ENCODE measurements at regions not wholly inside any gene's neighbourhood (a gene's known extent, or its start where the extent isn't known, plus 50 kb on each side); places are given as distances from the start of the nearest gene placed in this dataset.

DNA sequence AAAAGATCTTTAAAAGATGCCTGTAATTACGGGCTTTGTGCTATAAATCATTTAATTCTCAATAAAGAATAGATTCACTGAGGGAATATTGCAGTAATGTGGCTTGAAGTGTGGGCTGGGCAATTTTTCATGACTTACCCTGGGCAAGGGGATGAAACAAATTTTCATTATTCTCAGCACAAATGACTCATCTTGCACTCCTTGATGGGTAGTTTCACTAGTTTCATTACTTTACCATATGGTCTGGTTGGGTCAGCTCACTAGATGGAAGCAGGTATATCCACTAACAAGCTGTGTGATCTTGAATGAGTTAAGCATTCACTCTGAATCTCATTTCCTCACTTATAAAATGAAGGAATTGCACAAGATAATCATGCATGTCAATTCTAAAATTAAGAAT, 234.3 kb downstream of the ABCC12 start:
- FAIRE-seq (no peak), DNase-seq (ENCODE audit: extremely low read depth in 1 of 4, low spot score in 3 of 4) (no peak), ATAC-seq (no peak)
- intact Hi-C loops (cut with micrococcal nuclease) = no loop called here
- H4K20me1 ChIP-seq (replicated peaks; ENCODE audit: control insufficient read depth, insufficient read depth, low read length) = no peaks in the 10 kb centered on the region
- in situ Hi-C loops (cut with MboI) = no loop called here
- H3K79me2 ChIP-seq (ENCODE audit: control insufficient read depth, insufficient read depth, low read length) = no peaks in the 10 kb centered on the region
- no peak overlapping the region for H3K4me3 ChIP-seq
- no peaks in the 10 kb centered on the region; a peak in 2 of 5 replicates for H3K27me3 ChIP-seq (ENCODE audit: control insufficient read depth in 2 of 2, insufficient read depth in 2 of 2, low read length in 2 of 2)
- H3K4me1 ChIP-seq (replicated peaks in 1 of 2; ENCODE audit: control insufficient read depth in 2 of 2, insufficient read depth in 2 of 2, low read length in 2 of 2) = no peaks in the 10 kb centered on the region
- H2AFZ ChIP-seq (ENCODE audit: low read depth, low read length) = no peak overlapping the region
- POLR2A ChIA-PET = no interaction called here
- CTCF ChIA-PET (ENCODE audit: low intra/inter-chr PET ratio) = no interaction called here
- no peak overlapping the region for H3K27ac ChIP-seq (ENCODE audit: extremely low read depth, low read depth, low read length)
- H3K9me1 ChIP-seq (ENCODE audit: control insufficient read depth, insufficient read depth, low read length) = no peaks in the 10 kb centered on the region
- no peaks in the 10 kb centered on the region for H3K36me3 ChIP-seq (ENCODE audit: control insufficient read depth, insufficient read depth, low read length)
- no TSS peak for BruUV-seq (replicated peaks)
- no peak overlapping the region for H3K4me2 ChIP-seq (ENCODE audit: insufficient read depth, low read length)
- TF ChIP-seq PHB (CRISPR knock-in tag; IDR thresholded peaks at IDR 0.05) (no peak), STAT5A (IDR thresholded peaks at IDR 0.05; ENCODE audit: borderline replicate concordance, low read length) (no peak), ARID4B (CRISPR knock-in tag; IDR thresholded peaks at IDR 0.05) (no peak), E2F6 (IDR thresholded peaks at IDR 0.05; ENCODE audit: borderline replicate concordance in 1 of 2, extremely low read depth in 1 of 2, insufficient read depth in 1 of 2, insufficient read length in 1 of 2, low read depth in 1 of 2, low read length in 1 of 2, poor library complexity in 1 of 2, severe bottlenecking in 1 of 2) (no peak), GABPB1 (CRISPR knock-in tag; IDR thresholded peaks at IDR 0.05) (no peak), TCF7L2 (IDR thresholded peaks at IDR 0.05; ENCODE audit: low read depth, low read length) (no peak), ZNF589 (CRISPR knock-in tag; IDR thresholded peaks at IDR 0.05; ENCODE audit: low read depth) (no peak), ZNF511 (CRISPR knock-in tag; IDR thresholded peaks at IDR 0.05) (no peak)
- TF ChIP-seq, protein P1, sequence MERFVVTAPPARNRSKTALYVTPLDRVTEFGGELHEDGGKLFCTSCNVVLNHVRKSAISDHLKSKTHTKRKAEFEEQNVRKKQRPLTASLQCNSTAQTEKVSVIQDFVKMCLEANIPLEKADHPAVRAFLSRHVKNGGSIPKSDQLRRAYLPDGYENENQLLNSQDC (CRISPR knock-in tag; IDR thresholded peaks at IDR 0.05) = no peak
- H3K9ac ChIP-seq (ENCODE audit: insufficient read depth in 1 of 2, low read depth in 2 of 2, low read length in 2 of 2) = no peak overlapping the region
- H3K9me3 ChIP-seq (replicated peaks; ENCODE audit: control insufficient read depth, insufficient read depth, low read depth, low read length) = no peaks in the 10 kb centered on the region
- WGBS (ENCODE audit: insufficient coverage, low coverage, missing lambda C conversion rate) = 0% methylated on average over 1 of the region's 1 CpG
